ENCODE measurements at regions not wholly inside any gene's neighbourhood (a gene's known extent, or its start where the extent isn't known, plus 50 kb on each side); places are given as distances from the start of the nearest gene placed in this dataset.

DNA sequence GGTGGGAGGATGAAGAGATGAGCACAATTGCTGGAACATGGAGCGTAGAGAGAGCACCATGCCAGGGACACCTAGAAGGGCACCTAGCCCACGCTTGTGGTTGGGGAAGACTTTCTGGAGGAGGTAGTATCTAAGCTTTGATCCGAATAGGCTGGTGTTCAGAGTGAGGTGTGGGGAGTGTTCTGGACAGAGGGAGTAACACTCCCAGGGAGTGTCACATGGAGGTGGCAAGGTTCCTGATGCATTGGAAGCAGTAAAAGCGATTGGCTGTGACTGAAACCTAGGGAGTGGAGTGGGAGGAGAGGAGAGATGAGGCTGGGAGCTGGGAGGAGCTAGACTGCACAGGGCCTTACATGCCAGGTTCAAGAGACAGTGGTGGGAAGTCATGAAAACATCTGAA lies 188.0 kb upstream of the NCAM1 start:
- H3K9me3 ChIP-seq: no peaks in the 10 kb centered on the region
- no peaks in the 10 kb centered on the region for H3K36me3 ChIP-seq (ENCODE audit: low read depth, missing control alignments)
- WGBS, 2 donors: 63 to 69% methylated on average over 4 of the region's 4 CpGs
- H3K27ac ChIP-seq: no peak overlapping the region
- TF ChIP-seq POLR2A (IDR thresholded peaks at IDR 0.05): no peak
- TF ChIP-seq, protein P1, sequence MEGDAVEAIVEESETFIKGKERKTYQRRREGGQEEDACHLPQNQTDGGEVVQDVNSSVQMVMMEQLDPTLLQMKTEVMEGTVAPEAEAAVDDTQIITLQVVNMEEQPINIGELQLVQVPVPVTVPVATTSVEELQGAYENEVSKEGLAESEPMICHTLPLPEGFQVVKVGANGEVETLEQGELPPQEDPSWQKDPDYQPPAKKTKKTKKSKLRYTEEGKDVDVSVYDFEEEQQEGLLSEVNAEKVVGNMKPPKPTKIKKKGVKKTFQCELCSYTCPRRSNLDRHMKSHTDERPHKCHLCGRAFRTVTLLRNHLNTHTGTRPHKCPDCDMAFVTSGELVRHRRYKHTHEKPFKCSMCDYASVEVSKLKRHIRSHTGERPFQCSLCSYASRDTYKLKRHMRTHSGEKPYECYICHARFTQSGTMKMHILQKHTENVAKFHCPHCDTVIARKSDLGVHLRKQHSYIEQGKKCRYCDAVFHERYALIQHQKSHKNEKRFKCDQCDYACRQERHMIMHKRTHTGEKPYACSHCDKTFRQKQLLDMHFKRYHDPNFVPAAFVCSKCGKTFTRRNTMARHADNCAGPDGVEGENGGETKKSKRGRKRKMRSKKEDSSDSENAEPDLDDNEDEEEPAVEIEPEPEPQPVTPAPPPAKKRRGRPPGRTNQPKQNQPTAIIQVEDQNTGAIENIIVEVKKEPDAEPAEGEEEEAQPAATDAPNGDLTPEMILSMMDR (IDR thresholded peaks at IDR 0.05): no peak
- H3K4me1 ChIP-seq: peaks cover 11% of the 10 kb centered on the region
- DNase-seq: no peak
- H3K27me3 ChIP-seq: no peaks in the 10 kb centered on the region
- intact Hi-C loops (cut with DNase I; ENCODE audit: low total_unique reads): no loop called here
- H3K4me3 ChIP-seq: no peak overlapping the region

DNA sequence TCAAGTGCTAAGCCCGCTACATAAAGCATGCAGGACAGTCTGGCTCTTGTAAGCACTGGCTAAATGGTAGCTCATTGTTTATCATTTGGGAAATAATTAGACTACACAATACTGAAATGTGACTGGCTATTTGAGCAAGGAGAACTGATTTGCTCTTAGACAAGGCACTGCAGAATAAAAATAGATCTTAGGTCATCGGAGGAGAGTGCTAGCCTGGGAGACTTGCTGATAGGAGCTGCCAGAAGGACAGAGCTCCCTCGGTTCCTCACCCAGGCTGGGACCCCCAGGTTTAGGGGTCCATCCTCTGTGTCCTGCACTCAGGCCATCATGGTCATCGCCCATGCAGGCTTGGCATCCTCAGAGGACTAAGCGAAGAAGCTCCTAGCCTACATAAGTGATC lies 184.4 kb upstream of the NCAM1 start:
- 73 to 85% methylated on average over 5 of the region's 5 CpGs for WGBS, 2 donors
- TF ChIP-seq POLR2A (IDR thresholded peaks at IDR 0.05): no peak
- TF ChIP-seq, protein P1 (IDR thresholded peaks at IDR 0.05): no peak
- no peaks in the 10 kb centered on the region for H3K9me3 ChIP-seq
- H3K4me1 ChIP-seq: peaks cover 11% of the 10 kb centered on the region
- no peaks in the 10 kb centered on the region for H3K27me3 ChIP-seq
- no peak overlapping the region for H3K27ac ChIP-seq
- no peak overlapping the region for H3K4me3 ChIP-seq
- no peak for DNase-seq
- no peaks in the 10 kb centered on the region for H3K36me3 ChIP-seq (ENCODE audit: low read depth, missing control alignments)
- intact Hi-C loops (cut with DNase I; ENCODE audit: low total_unique reads): no loop called here

DNA sequence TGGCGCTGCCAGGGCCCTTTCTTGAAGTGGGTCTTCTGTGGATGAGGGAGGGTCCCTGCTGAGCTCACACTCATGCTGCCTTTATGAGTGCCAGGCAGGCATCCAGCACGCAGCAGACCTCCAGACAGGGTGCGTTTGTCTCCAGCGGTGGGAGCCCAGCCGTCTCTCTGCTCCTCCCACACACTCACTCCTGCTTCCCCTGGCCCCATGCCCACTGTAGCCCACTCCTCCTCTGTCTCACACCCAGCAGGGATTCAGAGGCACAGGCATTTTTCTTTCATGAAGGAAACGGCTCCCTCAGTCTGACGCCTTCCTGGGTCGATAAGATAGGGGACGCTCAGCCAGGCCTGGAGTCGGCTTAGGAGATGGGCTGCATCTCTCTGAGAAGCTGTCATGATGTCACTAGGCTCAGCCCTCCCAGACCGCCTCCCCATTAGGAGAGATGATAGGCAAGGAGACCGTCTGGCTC lies 183.9 kb upstream of the NCAM1 start:
- H3K4me3 ChIP-seq: no peak overlapping the region
- 56 to 73% methylated on average over 11 to 12 of the region's 12 CpGs for WGBS, 2 donors
- no peaks in the 10 kb centered on the region for H3K36me3 ChIP-seq (ENCODE audit: low read depth, missing control alignments)
- TF ChIP-seq, protein P1 (IDR thresholded peaks at IDR 0.05): no peak
- no peak for TF ChIP-seq POLR2A (IDR thresholded peaks at IDR 0.05)
- DNase-seq: peak; percentile 46
- intact Hi-C loops (cut with DNase I; ENCODE audit: low total_unique reads): no loop called here
- no peaks in the 10 kb centered on the region for H3K27me3 ChIP-seq
- H3K4me1 ChIP-seq: peaks cover 11% of the 10 kb centered on the region
- H3K9me3 ChIP-seq: no peaks in the 10 kb centered on the region
- H3K27ac ChIP-seq: no peak overlapping the region

DNA sequence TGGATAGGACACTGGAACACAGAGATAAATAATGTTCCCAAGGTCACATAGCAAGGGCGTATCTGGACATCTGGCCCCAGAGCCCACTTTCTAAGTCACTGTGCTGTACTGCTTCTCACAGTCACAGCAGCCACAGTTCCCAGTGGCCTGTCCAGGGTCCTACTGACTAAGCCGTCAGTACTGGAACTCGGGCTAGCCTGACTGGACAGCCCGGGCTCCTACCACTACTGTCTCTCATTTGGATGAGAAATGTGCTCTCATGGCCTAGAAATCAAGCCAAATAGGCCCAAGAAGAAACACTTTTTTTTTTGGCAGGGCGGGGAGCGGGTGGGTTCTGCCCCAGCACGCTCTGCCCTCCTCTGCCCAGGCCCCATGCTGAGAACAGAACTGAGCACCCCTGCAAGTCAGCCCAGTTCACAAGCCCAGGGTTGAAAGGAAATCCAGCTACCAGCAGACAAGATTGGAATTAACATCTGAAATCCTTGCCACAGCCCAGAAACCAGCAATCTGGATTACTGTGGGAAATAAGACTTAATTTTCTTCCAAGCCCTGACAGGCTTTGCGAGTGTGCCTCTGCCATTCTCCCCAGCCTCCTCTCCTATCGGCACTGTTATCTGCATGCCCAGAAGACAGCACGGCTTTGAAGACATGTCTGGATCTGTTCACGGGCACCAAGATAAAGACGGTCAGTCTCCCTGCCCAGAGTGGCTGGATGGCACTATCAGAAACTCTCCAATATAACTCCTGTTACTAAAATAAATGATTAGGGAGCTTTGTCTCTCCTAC lies 182.9 kb upstream of the NCAM1 start:
- H3K4me1 ChIP-seq: peaks cover 11% of the 10 kb centered on the region
- WGBS, 2 donors: 65 to 74% methylated on average over 11 to 12 of the region's 12 CpGs
- no peak overlapping the region for H3K4me3 ChIP-seq
- DNase-seq: peak; percentile 32
- TF ChIP-seq, protein P1 (IDR thresholded peaks at IDR 0.05): no peak
- TF ChIP-seq POLR2A (IDR thresholded peaks at IDR 0.05): no peak
- H3K27me3 ChIP-seq: no peaks in the 10 kb centered on the region
- H3K9me3 ChIP-seq: no peaks in the 10 kb centered on the region
- intact Hi-C loops (cut with DNase I; ENCODE audit: low total_unique reads): no loop called here
- no peaks in the 10 kb centered on the region for H3K36me3 ChIP-seq (ENCODE audit: low read depth, missing control alignments)
- H3K27ac ChIP-seq: no peak overlapping the region

DNA sequence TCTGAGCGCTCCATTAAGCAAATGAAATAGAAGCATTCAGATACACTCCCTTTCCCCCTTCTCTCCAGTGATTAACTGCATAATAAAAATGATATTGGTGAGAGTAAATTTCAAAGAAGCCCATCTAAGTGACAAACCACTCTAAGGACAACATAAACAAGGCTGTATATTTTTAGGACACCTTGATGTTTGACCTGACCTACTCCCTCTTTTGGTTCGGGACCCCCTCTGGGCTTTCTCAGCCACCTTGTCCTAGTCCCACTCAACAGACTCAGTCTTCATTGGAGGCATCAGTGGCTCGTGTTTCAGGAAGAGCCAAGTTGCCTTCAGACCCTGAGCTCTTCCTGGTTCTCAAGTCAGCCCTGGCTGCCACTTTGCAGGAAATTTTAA lies 182.3 kb upstream of the NCAM1 start:
- 71 to 73% methylated on average over 3 of the region's 3 CpGs for WGBS, 2 donors
- intact Hi-C loops (cut with DNase I; ENCODE audit: low total_unique reads): no loop called here
- no peak for TF ChIP-seq POLR2A (IDR thresholded peaks at IDR 0.05)
- TF ChIP-seq, protein P1 (IDR thresholded peaks at IDR 0.05): no peak
- Histone ChIP-seq H3K27me3 (no peaks in the 10 kb centered on the region), H3K27ac (no peak overlapping the region), H3K4me1 (peaks cover 11% of the 10 kb centered on the region), H3K9me3 (no peaks in the 10 kb centered on the region), H3K36me3 (ENCODE audit: low read depth, missing control alignments) (no peaks in the 10 kb centered on the region), H3K4me3 (no peak overlapping the region)
- no peak for DNase-seq

All from testis (tissue), 2 donors.